IMR-90 (cell line): ENCODE measurements at regions not wholly inside any gene's neighbourhood (a gene's known extent, or its start where the extent isn't known, plus 50 kb on each side); places are given as distances from the start of the nearest gene placed in this dataset.

Source experiments
- ATAC-seq: fragments of 200-7000 bp; cut with Tn5 transposase; 2 replicates; pipeline ENCODE4 v1.9.1; 2020; ENCODE audit warnings: low read depth, mild to moderate bottlenecking, moderate library complexity
- BruUV-seq: library from RNA; stranded (reverse); fragments of 400-500 nt; replicated peaks from 2 replicates; lab custom pipeline; 2021; lab: Mats Ljungman, UMichigan
- CTCF ChIA-PET: fragments of 300-600 bp; formaldehyde crosslinking; extraction: SDS; loops from one replicate; lab custom pipeline; 2021; ENCODE audit warnings: antibody characterized with exemption; lab: Yijun Ruan, JAX
- POLR2A ChIA-PET: fragments of 300-600 bp; sonication (Branson Sonifier 250); formaldehyde crosslinking; loops from one replicate; lab custom pipeline; 2022; ENCODE audit warnings: antibody characterized with exemption; ENCODE audit not compliant: unreplicated experiment; lab: Charles Lee
- DNase-seq: peaks from one replicate; pipeline ENCODE4 v3.0.0; 2013
- H2AFZ ChIP-seq: replicated peaks from 2 replicates; pipeline ENCODE3; 2013; ENCODE audit warnings: low read length, mild to moderate bottlenecking; ENCODE audit not compliant: poor library complexity
- H2AK5ac ChIP-seq: 2 replicates; pipeline ENCODE4 v1.6.1; 2013; ENCODE audit warnings: low read depth, low read length, inconsistent platforms
- H2AK9ac ChIP-seq: replicated peaks from 2 replicates; pipeline ENCODE3; 2013; ENCODE audit warnings: mild to moderate bottlenecking, low read depth, low read length, moderate library complexity; ENCODE audit not compliant: poor library complexity
- H2BK120ac ChIP-seq: 2 replicates; pipeline ENCODE4 v1.6.1; 2013; ENCODE audit warnings: low read depth, low read length, inconsistent platforms
- H2BK15ac ChIP-seq: 3 replicates; pipeline ENCODE4 v1.6.1; 2013; ENCODE audit warnings: low read depth, low read length, inconsistent platforms
- H2BK20ac ChIP-seq: 2 replicates; pipeline ENCODE4 v1.6.1; 2013; ENCODE audit warnings: low read depth, mild to moderate bottlenecking, inconsistent platforms, low read length, moderate library complexity
- H2BK5ac ChIP-seq: 2 replicates; pipeline ENCODE4 v1.6.1; 2013; ENCODE audit warnings: mild to moderate bottlenecking, low read depth, low read length, inconsistent platforms; ENCODE audit not compliant: poor library complexity, severe bottlenecking
- H3K14ac ChIP-seq: replicated peaks from 2 replicates; pipeline ENCODE4 v1.6.1; 2013; ENCODE audit warnings: low read depth, low read length, inconsistent platforms
- H3K18ac ChIP-seq: 2 replicates; pipeline ENCODE4 v1.6.1; 2013; ENCODE audit warnings: low read depth, low read length, control low read depth
- H3K23ac ChIP-seq: 2 replicates; pipeline ENCODE4 v1.6.1; 2013; ENCODE audit warnings: low read depth, low read length, inconsistent platforms
- H3K27ac ChIP-seq: 2 replicates; pipeline ENCODE4 v1.5.1; 2013; ENCODE audit warnings: mild to moderate bottlenecking, control low read depth, low read length; ENCODE audit not compliant: insufficient read depth
- H3K27me3 ChIP-seq: 2 replicates; pipeline ENCODE4 v1.6.1; 2013; ENCODE audit warnings: low read length; ENCODE audit not compliant: control insufficient read depth, insufficient read depth
- H3K36me3 ChIP-seq: 2 replicates; pipeline ENCODE4 v1.6.1; 2013; ENCODE audit warnings: low read length, mixed read lengths; ENCODE audit not compliant: control insufficient read depth, insufficient read depth
- H3K4ac ChIP-seq: 2 replicates; pipeline ENCODE4 v1.6.1; 2013; ENCODE audit warnings: low read depth, low read length, inconsistent platforms
- H3K4me1 ChIP-seq: 2 replicates; pipeline ENCODE4 v1.6.1; 2013; ENCODE audit warnings: low read length, mixed read lengths; ENCODE audit not compliant: control insufficient read depth, insufficient read depth
- H3K4me2 ChIP-seq: 2 replicates; pipeline ENCODE4 v1.6.1; 2013; ENCODE audit warnings: low read depth, mild to moderate bottlenecking, control low read depth, low read length, moderate library complexity
- H3K4me3 ChIP-seq: 2 replicates; pipeline ENCODE4 v1.5.1; 2013; ENCODE audit warnings: low read depth, mild to moderate bottlenecking, control low read depth, low read length, moderate library complexity; ENCODE audit not compliant: insufficient read depth
- H3K56ac ChIP-seq: 2 replicates; pipeline ENCODE4 v1.6.1; 2013; ENCODE audit warnings: low read length, inconsistent platforms; ENCODE audit not compliant: insufficient read depth; ENCODE audit errors: extremely low read depth
- H3K79me1 ChIP-seq, 2 experiments: 2 replicates each; pipeline ENCODE4 v1.6.1; 2013; ENCODE audit warnings: low read length in 2 of 2, inconsistent platforms in 1 of 2, low read depth in 1 of 2
- H3K9ac ChIP-seq: 2 replicates; pipeline ENCODE4 v1.6.1; 2013; ENCODE audit warnings: low read depth, low read length, control low read depth
- H3K9me1 ChIP-seq: 2 replicates; pipeline ENCODE4 v1.6.1; 2013; ENCODE audit warnings: low read length, inconsistent platforms; ENCODE audit not compliant: insufficient read depth
- H3K9me3 ChIP-seq: 2 replicates; pipeline ENCODE4 v1.6.1; 2013; ENCODE audit warnings: low read length; ENCODE audit not compliant: control insufficient read depth, insufficient read depth
- H4K20me1 ChIP-seq: 2 replicates; pipeline ENCODE4 v1.6.1; 2013; ENCODE audit warnings: low read length, inconsistent platforms; ENCODE audit not compliant: insufficient read depth
- H4K5ac ChIP-seq: 2 replicates; pipeline ENCODE4 v1.6.1; 2013; ENCODE audit warnings: mild to moderate bottlenecking, low read depth, low read length, control low read depth
- H4K8ac ChIP-seq, 2 experiments: 2 replicates each; pipeline ENCODE4 v1.6.1; 2013; ENCODE audit warnings: low read depth in 2 of 2, low read length in 2 of 2, control low read depth in 1 of 2, inconsistent platforms in 1 of 2
- H4K91ac ChIP-seq: 2 replicates; pipeline ENCODE4 v1.6.1; 2013; ENCODE audit warnings: low read depth, low read length, inconsistent platforms; ENCODE audit not compliant: insufficient read depth
- CEBPB ChIP-seq: IDR thresholded peaks from 2 replicates; pipeline ENCODE4 v1.6.1; 2012; ENCODE audit warnings: low read depth, low read length, improper control_type of control experiment
- RAD21 ChIP-seq: IDR thresholded peaks from 2 replicates; pipeline ENCODE4 v1.6.1; 2012; ENCODE audit warnings: low read length, improper control_type of control experiment
- SMC3 ChIP-seq: fragments of 150-350 bp; IDR thresholded peaks from 2 replicates; pipeline ENCODE4 v1.6.1; 2016; ENCODE audit warnings: low read depth, mild to moderate bottlenecking, antibody characterized with exemption, low read length, moderate library complexity
- dilution Hi-C: fragments of 300-500 bp; cut with HindIII; formaldehyde crosslinking; loops from one replicate; pipeline ENCODE4 v1.14.3; 2018; ENCODE audit warnings: low sequenced_read_pairs; ENCODE audit not compliant: unreplicated experiment
- in situ Hi-C: fragments of 300-500 bp; cut with MboI; formaldehyde crosslinking; loops from 3 replicates; pipeline ENCODE4 v1.14.3; 2019; ENCODE audit warnings: low sequenced_read_pairs, inconsistent platforms, mixed read lengths
- intact Hi-C: fragments of 100-400 bp; cut with micrococcal nuclease; formaldehyde crosslinking; loops from 2 replicates; pipeline ENCODE4 v1.10.0; 2022
- TF ChIP-seq, protein P1 (sequence below): fragments of 150-350 bp; IDR thresholded peaks from 2 replicates; pipeline ENCODE4 v1.6.1; 2016; ENCODE audit warnings: low read depth, mild to moderate bottlenecking, low read length, moderate library complexity, borderline replicate concordance

DNA sequence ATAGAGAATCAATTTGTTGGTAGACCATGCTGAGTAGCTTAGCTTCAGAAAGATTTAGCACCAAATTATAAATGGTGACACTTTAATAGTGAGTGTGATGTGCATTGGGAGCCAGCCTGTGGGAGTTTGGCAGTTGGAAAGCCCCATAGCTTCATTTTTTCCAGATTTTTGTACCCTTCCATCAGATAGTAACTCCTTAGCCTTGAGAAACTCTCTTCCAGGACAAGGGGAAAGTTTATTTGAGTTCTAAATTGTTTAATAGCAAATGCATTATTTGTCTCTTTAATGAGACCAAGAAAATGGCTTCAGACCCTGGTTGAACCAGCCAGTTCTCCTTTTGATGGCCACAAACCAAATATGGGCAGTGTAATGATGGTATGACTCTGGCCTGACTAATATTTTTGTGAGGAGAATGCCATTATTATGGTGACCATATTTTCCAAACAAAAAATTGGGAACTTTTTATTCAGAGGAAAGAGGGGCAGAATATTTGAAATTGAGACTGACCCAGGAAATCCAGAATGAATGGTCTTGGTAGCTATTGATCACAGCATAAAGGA, 49.8 kb downstream of the PLCE1 start:
- Histone ChIP-seq H3K9ac (no peak overlapping the region), H3K9me3 (no peaks in the 10 kb centered on the region), H3K14ac (no peak overlapping the region), H3K4me3 (no peak overlapping the region), H2BK15ac (no peak overlapping the region), H3K18ac (no peak overlapping the region), H3K9me1 (0 out of 2 replicates have a peak, but pooled peaks cover 3% of the 10 kb centered on the region), H4K5ac (no peak overlapping the region), H3K4me1 (peaks cover 2% of the 10 kb centered on the region), H3K79me1 (no peaks in the 10 kb centered on the region), H3K27ac (no peak overlapping the region), H2BK20ac (no peak overlapping the region), H3K23ac (no peak overlapping the region), H3K4me2 (no peak overlapping the region), H4K91ac (no peak overlapping the region), H4K20me1 (no peaks in the 10 kb centered on the region), H2BK5ac (no peak overlapping the region), H3K36me3 (no peaks in the 10 kb centered on the region), H3K4ac (no peak overlapping the region), H3K56ac (no peak overlapping the region), H2AK9ac (no peak overlapping the region), H2AK5ac (no peak overlapping the region), H4K8ac (no peak overlapping the region), H2BK120ac (no peak overlapping the region), H3K27me3 (no peaks in the 10 kb centered on the region), H2AFZ (no peak overlapping the region)
- DNase-seq (no peak), ATAC-seq (no peak)
- ChIA-PET CTCF (no interaction called here), POLR2A (interaction anchor here (0.6 kb wide), 1 partner anchor 9 kb away, joined by 3 read pairs; no protein-coding TSS in a partner anchor)
- dilution Hi-C loops (no loop called here), intact Hi-C loops (no loop called here), in situ Hi-C loops (no loop called here)
- TF ChIP-seq RAD21 = no peak
- TF ChIP-seq, protein P1, sequence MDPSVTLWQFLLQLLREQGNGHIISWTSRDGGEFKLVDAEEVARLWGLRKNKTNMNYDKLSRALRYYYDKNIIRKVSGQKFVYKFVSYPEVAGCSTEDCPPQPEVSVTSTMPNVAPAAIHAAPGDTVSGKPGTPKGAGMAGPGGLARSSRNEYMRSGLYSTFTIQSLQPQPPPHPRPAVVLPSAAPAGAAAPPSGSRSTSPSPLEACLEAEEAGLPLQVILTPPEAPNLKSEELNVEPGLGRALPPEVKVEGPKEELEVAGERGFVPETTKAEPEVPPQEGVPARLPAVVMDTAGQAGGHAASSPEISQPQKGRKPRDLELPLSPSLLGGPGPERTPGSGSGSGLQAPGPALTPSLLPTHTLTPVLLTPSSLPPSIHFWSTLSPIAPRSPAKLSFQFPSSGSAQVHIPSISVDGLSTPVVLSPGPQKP = no peak
- TF ChIP-seq CEBPB = no peak
- TF ChIP-seq SMC3 = no peak
- BruUV-seq = no TSS peak
